NK-92 (cell line): ENCODE measurements at regions not wholly inside any gene's neighbourhood (a gene's known extent, or its start where the extent isn't known, plus 50 kb on each side); places are given as distances from the start of the nearest gene placed in this dataset.

Experiments
- DNase-seq: peaks from one replicate; lab custom pipeline; 2025; ENCODE audit not compliant: unreplicated experiment; lab: John Stamatoyannopoulos, UW

GRCh38 chr9:1738511-1739100, 276.5 kb upstream of the SMARCA2 start:
- DNase-seq = no peak

GRCh38 chr9:1743121-1743960, 271.8 kb upstream of the SMARCA2 start:
- no peak for DNase-seq

GRCh38 chr9:1745980-1746379, 269.2 kb upstream of the SMARCA2 start:
- DNase-seq = no peak

DNA sequence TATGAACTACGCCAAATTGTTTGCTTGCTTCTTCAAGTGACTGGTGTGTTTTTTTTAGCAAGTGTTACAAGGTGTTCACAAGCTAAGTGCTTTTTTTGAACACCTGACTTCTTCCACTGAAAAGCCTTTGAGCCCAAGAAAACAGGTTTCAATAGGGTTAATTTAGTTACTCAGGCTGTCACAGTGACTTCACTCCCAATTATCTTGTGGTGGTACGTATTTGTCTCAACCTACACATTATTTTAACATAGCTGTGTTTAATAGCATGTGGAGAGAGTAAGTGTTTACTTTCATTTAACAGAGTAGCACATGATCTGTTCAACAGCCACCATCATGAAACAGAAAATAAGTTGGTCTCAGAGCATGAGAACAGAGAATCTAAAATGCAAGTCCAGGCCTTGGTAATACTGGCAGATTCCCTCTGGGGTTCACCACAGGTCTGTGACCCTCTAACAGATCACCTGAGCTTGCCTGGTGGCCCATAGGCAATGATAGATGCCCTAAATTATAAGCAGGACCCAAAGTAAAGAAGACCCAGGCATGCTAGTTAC, 267.7 kb upstream of the SMARCA2 start:
- no peak for DNase-seq

DNA sequence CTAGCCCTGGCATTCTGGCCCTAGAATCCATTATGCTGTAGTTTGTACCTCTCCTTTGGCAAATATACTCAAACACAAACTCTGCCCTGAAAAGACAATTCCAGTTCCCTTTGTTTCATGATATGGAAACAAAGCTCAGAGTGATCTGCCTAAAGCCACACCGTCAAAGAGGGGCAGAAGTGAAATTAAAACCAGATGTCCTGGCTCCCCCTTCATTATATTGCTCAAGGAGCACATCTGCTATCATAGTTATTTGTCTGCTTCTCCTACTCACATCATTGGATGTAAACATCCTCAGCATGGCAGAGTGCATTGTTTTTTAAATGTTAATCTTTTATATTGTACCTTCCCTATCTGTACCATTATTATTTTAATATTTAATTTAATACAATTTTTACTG, 266.7 kb upstream of the SMARCA2 start:
- DNase-seq = no peak

- no peak for DNase-seq
Measured at GRCh38 chr9:1757186-1757585, 258.0 kb upstream of the SMARCA2 start.

GRCh38 chr9:1759009-1759408, 256.1 kb upstream of the SMARCA2 start:
- no peak for DNase-seq

- no peak for DNase-seq
Measured at GRCh38 chr9:1759771-1760300, 255.3 kb upstream of the SMARCA2 start.

DNA sequence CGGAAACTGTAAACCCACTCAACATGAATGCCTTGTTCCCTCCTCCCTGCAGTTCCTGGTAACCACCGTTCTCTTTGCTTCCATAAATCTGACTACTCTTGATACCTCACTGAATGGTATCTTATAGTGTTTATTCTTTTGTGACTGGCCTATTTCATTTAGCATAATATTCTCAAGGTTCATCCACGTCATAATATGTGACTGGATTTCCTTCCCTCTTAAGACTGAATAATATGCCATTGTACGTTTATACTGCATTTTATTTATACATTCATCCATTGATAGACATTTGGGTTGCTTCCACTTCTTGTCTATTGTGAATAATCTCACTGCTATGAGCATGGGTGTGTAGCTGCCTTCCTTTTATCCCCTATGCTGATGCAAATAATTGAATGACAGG, 253.3 kb upstream of the SMARCA2 start:
- DNase-seq = no peak

DNA sequence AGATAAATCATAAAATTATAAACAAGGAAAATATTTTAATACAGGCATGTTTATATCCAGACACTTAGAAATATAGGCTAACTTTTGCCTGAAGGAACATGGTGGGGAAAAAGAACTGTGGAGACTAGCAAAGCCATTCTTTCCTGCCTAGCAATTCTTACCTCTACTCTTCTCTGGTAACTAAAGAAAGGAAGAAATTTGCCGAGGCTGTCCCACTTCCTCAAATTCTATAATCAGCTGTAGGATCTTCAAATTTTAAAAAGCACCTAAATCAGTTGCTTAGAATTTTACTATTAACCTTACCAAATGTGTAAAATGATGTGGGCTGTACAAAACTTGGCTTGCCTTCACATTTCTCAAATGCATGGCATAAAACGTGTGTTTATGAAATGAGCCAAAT, 249.1 kb upstream of the SMARCA2 start:
- DNase-seq = no peak

DNA sequence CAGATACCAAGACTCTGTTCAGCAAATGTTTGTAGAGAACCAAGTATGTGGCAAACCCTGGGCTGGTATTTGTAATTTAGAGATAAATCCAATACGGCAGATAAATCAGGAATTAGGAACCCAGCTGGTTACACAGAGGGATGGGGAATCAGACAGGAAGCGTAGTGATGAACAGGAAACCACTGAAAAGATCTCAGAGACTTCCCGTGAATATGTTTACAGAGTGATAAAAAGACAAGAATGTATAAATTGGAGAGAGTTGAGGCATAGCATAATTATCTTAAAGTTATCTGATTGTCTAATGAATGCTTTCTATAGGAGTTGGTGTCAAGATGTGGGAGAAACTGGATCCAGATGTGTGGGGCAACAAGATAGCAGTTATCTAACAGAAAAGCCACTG, 246.6 kb upstream of the SMARCA2 start:
- DNase-seq = no peak

DNA sequence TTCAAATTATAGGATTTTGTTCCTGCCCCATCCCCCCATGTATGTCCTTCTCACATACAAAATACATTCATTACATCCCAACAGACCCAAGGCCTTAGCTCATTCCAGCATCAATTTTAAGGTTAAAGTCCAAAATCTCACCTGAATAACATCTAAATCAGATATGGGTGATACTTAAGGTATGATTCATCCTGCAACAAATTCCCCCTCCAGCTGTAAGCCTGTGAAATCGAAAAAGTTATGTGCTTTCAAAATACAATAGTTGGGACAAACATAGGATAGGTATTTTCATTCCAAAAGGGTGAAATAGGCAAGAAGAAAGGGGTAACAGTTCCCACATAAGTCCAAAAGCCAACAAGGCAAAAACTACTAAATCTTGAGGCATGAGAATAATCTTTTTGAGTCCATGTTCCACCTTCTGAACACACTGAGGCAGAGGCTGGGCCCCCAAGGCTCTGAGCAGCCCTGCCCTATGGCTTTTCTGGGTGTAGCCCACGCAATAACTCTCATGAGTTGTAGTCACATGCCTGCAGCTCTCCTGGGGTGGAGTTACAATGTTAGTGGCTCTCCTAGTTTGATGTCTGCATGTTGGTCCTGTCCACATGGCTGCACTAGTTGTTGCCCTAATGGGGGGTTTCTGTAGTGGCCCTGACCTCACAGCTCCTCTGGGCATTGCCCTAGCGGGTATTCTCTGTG, 243.9 kb upstream of the SMARCA2 start:
- no peak for DNase-seq

DNA sequence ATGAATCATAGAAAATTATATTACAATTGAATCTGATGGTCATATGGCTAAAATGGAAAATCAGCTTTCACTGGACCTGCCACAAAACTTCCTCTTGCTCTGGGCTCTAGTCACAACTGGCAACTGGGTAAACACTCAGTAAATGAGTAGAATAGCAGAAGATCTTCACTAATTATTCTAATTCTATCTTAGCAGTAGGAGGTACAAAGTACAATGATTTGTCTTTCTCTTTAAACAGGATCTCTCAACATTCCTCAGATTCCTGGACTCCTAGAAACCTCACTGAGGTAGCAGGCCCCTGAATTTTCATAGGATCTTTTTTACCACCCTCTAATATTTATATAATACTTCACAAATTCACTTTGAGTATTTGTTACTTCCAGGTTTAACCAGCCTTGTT, 239.9 kb upstream of the SMARCA2 start:
- DNase-seq = no peak

- DNase-seq = no peak
Measured at GRCh38 chr9:1776668-1777067, 238.5 kb upstream of the SMARCA2 start.

DNA sequence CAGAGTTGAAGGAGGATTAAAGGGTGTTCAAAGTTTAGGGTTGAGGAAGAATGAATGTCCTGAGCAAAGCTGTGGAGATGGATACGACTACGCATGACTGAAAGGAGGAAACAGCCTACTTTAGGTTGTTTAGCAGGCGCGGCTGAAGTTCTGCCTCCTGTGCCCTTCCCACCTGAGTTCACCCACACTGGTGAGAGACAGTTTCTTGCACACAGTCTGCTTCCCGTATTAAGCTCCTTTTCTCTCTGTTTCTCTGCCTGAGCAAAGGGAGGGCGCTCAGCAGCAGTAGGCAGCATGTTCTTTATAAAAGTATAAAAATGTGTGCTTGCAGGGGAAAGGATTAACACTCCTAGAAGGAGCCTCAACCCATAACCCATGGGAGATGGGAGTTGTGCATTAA, 224.0 kb upstream of the SMARCA2 start:
- no peak for DNase-seq

- DNase-seq = no peak
Measured at GRCh38 chr9:1794547-1795270, 220.4 kb upstream of the SMARCA2 start.

GRCh38 chr9:1804128-1804865, 210.8 kb upstream of the SMARCA2 start:
- DNase-seq = no peak

DNA sequence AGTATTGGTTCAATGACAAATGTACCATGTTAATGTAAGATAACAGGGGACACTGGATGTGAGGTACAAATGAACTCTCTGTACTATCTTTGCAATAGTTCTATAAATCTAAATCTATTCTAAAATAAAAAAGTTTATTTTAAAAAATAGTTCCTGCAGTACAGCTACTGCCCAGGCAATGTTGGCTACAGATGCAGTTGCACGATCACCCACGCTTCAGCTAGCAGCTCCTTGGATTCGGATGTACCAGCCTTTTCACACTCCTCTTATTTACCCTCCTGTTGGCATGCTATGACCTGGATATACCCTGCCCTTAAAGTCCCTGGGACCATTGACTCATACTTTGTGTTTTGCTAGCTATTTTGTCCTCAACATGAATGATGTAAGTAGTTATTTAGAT, 185.4 kb upstream of the SMARCA2 start:
- no peak for DNase-seq

DNA sequence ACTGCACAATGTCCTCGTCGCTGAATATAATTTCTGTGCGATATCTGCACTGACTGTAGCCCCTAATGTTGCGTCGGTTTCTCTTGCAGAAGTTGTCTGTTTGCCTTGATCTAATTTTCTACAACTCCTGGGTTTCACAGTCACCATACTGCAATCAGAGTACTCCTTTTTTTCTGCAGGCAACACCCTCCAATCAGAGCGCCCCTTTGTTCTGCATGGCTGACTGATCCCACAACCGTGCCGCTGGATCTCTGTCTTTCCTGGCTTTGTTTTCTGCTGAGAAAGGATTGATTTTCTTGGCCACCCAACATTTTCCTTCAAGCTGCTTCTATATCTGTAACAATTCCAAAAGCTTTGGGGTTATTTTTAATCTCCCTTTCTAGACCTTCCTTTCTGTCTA, 182.2 kb upstream of the SMARCA2 start:
- DNase-seq = no peak

- DNase-seq = no peak
Measured at GRCh38 chr9:1837453-1838084, 177.6 kb upstream of the SMARCA2 start.
